ENCODE measurements at regions not wholly inside any gene's neighbourhood (a gene's known extent, or its start where the extent isn't known, plus 50 kb on each side); places are given as distances from the start of the nearest gene placed in this dataset.

- no peak for TF ChIP-seq POLR2A (IDR thresholded peaks at IDR 0.05; ENCODE audit: low read length)
- no peak for TF ChIP-seq GATA1 (IDR thresholded peaks at IDR 0.05; ENCODE audit: low read depth, low read length)
Measured at GRCh38 chr13:74336546-74336945, 202.3 kb upstream of the KLF12 start.

Data from erythroblast (primary cell).